C4-2B (cell line): ENCODE measurements at regions not wholly inside any gene's neighbourhood (a gene's known extent, or its start where the extent isn't known, plus 50 kb on each side); places are given as distances from the start of the nearest gene placed in this dataset.

Experiments
- H3K27ac ChIP-seq: fragments of 450-650 bp; 2 replicates; pipeline ENCODE4 v1.5.1; 2017
- CTCF ChIP-seq: fragments of 450-650 bp; conservative IDR thresholded peaks from 2 replicates; pipeline ENCODE4 v1.5.1; 2017; ENCODE audit warnings: mild to moderate bottlenecking
- ZFX ChIP-seq: fragments of 450-650 bp; IDR thresholded peaks from 2 replicates; pipeline ENCODE4 v1.6.1; 2017

GRCh38 chr20:52457826-52458225 lies 266.2 kb upstream of the ZFP64 start:
- no peak for TF ChIP-seq CTCF
- TF ChIP-seq ZFX: no peak
- no peak overlapping the region for H3K27ac ChIP-seq

GRCh38 chr20:52454660-52455059 lies 263.1 kb upstream of the ZFP64 start:
- TF ChIP-seq ZFX: no peak
- no peak for TF ChIP-seq CTCF

GRCh38 chr20:52448513-52449232 lies 257.1 kb upstream of the ZFP64 start:
- no peak for TF ChIP-seq ZFX
- H3K27ac ChIP-seq: no peak overlapping the region

More at GRCh38 chr20:52454660-52455059, 263.1 kb upstream of the ZFP64 start:
- H3K27ac ChIP-seq: no peak overlapping the region

- TF ChIP-seq ZFX (no peak), CTCF (no peak)
- H3K27ac ChIP-seq: no peak overlapping the region
Observed at GRCh38 chr20:52447225-52447551, 255.6 kb upstream of the ZFP64 start.

GRCh38 chr20:52446421-52447224 lies 255.0 kb upstream of the ZFP64 start:
- no peak overlapping the region for H3K27ac ChIP-seq
- TF ChIP-seq CTCF (no peak), ZFX (no peak)

- TF ChIP-seq ZFX (no peak), CTCF (no peak)
Observed at GRCh38 chr20:52444455-52444854, 252.9 kb upstream of the ZFP64 start.

GRCh38 chr20:52443874-52444273 lies 252.3 kb upstream of the ZFP64 start:
- TF ChIP-seq ZFX (no peak), CTCF (no peak)

More at GRCh38 chr20:52444455-52444854, 252.9 kb upstream of the ZFP64 start:
- H3K27ac ChIP-seq: no peak overlapping the region

More at GRCh38 chr20:52443874-52444273, 252.3 kb upstream of the ZFP64 start:
- no peak overlapping the region for H3K27ac ChIP-seq
